ENCODE measurements at regions not wholly inside any gene's neighbourhood (a gene's known extent, or its start where the extent isn't known, plus 50 kb on each side); places are given as distances from the start of the nearest gene placed in this dataset.

DNA sequence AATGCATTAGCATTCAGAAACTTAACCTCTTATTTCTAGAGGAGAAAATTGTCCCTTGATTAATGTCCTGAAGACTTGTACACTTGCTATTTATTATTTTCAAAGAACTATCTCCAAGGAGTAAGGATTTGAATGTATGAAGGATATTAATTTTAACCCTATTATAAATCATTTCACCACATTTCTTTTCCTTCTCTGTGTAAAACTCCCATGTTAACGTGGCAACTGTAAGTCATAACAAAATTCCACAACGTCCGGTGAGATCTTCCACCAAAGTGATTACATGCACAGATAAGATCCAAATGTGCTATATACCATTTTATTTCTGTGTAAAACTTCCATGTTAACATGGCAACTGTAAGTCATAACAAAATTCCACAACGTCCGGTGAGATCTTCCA, 229.1 kb upstream of the ARHGEF26 start:
- Mint-ChIP-seq H3K27me3 (no peaks in the 10 kb centered on the region), H3K4me1 (no peaks in the 10 kb centered on the region), H3K27ac (no peak overlapping the region), H3K9me3 (no peaks in the 10 kb centered on the region), H3K36me3 (no peaks in the 10 kb centered on the region), H3K4me3 (no peak overlapping the region)
- ATAC-seq (replicated peaks) (no peak), DNase-seq (no peak)

- no peak for ATAC-seq (replicated peaks)
- no peaks in the 10 kb centered on the region for H3K4me1 Mint-ChIP-seq
- no peaks in the 10 kb centered on the region for H3K27me3 Mint-ChIP-seq
- no peak for DNase-seq
- no peaks in the 10 kb centered on the region for H3K36me3 Mint-ChIP-seq
- H3K9me3 Mint-ChIP-seq = no peaks in the 10 kb centered on the region
- H3K27ac Mint-ChIP-seq = no peak overlapping the region
- no peak overlapping the region for H3K4me3 Mint-ChIP-seq
Observed at GRCh38 chr3:153894857-153895256, 226.3 kb upstream of the ARHGEF26 start.

DNA sequence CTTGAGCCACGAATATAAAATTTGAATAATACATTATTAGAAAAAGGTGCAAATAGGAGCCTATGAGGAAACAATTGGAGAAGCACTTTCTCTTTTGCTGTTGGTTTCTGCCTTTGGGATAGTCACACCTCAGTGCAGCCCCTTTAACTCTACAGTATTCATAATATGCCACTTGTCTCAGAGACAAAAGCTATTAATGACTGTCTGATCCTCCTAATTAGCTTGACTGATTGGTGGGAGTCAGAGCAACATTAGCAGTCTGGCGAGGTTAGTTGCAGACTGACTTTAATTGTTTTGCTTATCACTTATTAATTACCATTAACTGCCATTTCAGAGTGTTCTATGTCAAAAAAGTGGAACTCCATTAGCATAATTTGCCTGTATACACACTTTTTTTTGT, 225.0 kb upstream of the ARHGEF26 start:
- Mint-ChIP-seq H3K4me3 (no peak overlapping the region), H3K27ac (no peak overlapping the region), H3K36me3 (no peaks in the 10 kb centered on the region), H3K4me1 (no peaks in the 10 kb centered on the region), H3K9me3 (no peaks in the 10 kb centered on the region), H3K27me3 (no peaks in the 10 kb centered on the region)
- DNase-seq (no peak), ATAC-seq (replicated peaks) (no peak)

DNA sequence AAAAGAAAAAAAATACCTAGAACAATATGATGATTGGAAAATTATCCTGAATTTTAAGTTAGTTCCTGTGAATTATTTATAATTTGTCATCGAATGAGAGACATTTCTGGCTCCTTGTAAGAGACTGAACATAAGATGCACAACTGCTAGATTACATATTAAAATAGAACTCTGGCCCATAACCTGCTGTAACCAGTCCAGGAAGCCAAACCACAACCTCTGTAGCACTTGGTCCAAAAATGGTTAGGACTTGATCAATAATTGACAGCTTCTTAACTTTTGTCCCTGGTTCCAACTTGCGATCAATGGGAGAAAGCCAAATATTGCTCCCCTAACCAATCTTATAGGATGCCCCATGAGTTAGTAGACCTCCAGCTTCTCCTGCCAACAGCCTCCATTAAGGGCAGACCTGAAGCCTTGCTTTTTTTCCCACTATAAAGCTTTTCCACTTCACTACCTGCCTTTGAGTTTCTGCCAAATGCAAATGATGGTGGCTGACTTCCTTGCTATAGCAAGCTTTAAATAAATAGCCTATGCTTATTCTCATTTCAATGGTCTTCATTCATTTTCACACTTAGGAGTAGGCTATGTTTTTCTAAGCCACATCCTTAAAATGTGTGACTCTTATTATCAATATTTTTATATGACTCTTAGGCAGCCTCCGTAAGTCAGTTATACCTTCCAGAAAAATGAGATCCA, 224.0 kb upstream of the ARHGEF26 start:
- Mint-ChIP-seq H3K27ac (no peak overlapping the region), H3K4me3 (no peak overlapping the region), H3K36me3 (no peaks in the 10 kb centered on the region), H3K27me3 (no peaks in the 10 kb centered on the region), H3K9me3 (no peaks in the 10 kb centered on the region), H3K4me1 (no peaks in the 10 kb centered on the region)
- ATAC-seq (replicated peaks) (no peak), DNase-seq (no peak)

DNA sequence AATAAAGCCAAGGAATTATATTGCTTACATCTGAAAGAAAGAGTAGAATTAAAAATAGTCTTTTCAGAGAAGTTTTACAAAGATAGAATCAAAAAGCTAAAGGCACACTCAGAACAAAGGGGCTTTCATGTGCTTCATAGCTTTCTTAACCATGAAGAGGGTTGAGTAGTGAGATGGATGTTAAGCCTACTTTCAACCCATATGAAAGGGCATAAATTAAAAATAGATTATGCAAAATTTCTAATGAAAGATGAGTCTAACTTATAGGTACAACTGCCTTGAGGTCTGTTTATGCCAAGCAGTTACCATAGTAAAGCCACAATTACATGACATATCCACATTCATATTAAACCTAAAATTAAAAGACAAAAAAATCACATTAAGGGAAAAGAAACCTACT, 223.3 kb upstream of the ARHGEF26 start:
- Mint-ChIP-seq H3K4me3 (no peak overlapping the region), H3K27me3 (no peaks in the 10 kb centered on the region), H3K36me3 (no peaks in the 10 kb centered on the region), H3K4me1 (no peaks in the 10 kb centered on the region), H3K9me3 (peaks cover 0 to 2% of the 10 kb centered on the region in 2 donors), H3K27ac (no peak overlapping the region)
- ATAC-seq (replicated peaks) = no peak
- DNase-seq = no peak

DNA sequence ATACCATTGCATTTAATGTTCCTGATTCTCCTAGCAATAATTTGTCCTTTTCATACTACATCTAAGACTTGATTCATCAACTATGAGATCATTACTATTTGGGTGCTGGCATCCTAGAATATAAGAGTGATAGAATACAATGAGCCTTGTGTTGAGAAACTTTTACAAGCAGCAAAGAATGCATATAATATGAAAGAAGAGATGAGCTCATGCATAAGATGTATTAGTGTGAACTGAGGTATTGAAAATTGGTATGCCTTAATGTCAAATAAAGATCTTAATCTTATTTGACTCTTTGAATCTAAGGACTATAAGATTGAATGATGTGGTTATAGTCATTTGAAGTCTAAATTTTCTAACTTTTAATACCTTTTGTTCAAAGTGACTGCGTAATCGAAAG, 220.0 kb upstream of the ARHGEF26 start:
- Mint-ChIP-seq H3K4me3 (no peak overlapping the region), H3K36me3 (no peaks in the 10 kb centered on the region), H3K27ac (no peak overlapping the region), H3K4me1 (no peaks in the 10 kb centered on the region), H3K9me3 (peaks cover 4% of the 10 kb centered on the region in 2 donors), H3K27me3 (no peaks in the 10 kb centered on the region)
- DNase-seq (no peak), ATAC-seq (replicated peaks) (no peak)

GRCh38 chr3:153901991-153902390, 219.2 kb upstream of the ARHGEF26 start:
- H3K27ac Mint-ChIP-seq = no peak overlapping the region
- H3K4me1 Mint-ChIP-seq = no peaks in the 10 kb centered on the region
- no peaks in the 10 kb centered on the region for H3K36me3 Mint-ChIP-seq
- DNase-seq (no peak), ATAC-seq (replicated peaks) (no peak)
- H3K9me3 Mint-ChIP-seq = peaks cover 4% of the 10 kb centered on the region in 2 donors
- no peak overlapping the region for H3K4me3 Mint-ChIP-seq
- no peaks in the 10 kb centered on the region for H3K27me3 Mint-ChIP-seq

GRCh38 chr3:153903430-153903829, 217.8 kb upstream of the ARHGEF26 start:
- H3K9me3 Mint-ChIP-seq = peaks cover 4% of the 10 kb centered on the region in 2 donors
- H3K27me3 Mint-ChIP-seq = no peaks in the 10 kb centered on the region
- no peaks in the 10 kb centered on the region for H3K36me3 Mint-ChIP-seq
- H3K4me3 Mint-ChIP-seq = no peak overlapping the region
- DNase-seq (no peak), ATAC-seq (replicated peaks) (peak in 1 of 2 donors; percentile 68)
- no peaks in the 10 kb centered on the region for H3K4me1 Mint-ChIP-seq
- H3K27ac Mint-ChIP-seq = no peak overlapping the region

GRCh38 chr3:153906366-153906765, 214.8 kb upstream of the ARHGEF26 start:
- H3K9me3 Mint-ChIP-seq = peaks cover 4% of the 10 kb centered on the region in 2 donors
- no peak overlapping the region for H3K4me3 Mint-ChIP-seq
- H3K4me1 Mint-ChIP-seq = no peaks in the 10 kb centered on the region
- ATAC-seq (replicated peaks) (no peak), DNase-seq (no peak)
- no peak overlapping the region for H3K27ac Mint-ChIP-seq
- no peaks in the 10 kb centered on the region for H3K27me3 Mint-ChIP-seq
- H3K36me3 Mint-ChIP-seq = no peaks in the 10 kb centered on the region

DNA sequence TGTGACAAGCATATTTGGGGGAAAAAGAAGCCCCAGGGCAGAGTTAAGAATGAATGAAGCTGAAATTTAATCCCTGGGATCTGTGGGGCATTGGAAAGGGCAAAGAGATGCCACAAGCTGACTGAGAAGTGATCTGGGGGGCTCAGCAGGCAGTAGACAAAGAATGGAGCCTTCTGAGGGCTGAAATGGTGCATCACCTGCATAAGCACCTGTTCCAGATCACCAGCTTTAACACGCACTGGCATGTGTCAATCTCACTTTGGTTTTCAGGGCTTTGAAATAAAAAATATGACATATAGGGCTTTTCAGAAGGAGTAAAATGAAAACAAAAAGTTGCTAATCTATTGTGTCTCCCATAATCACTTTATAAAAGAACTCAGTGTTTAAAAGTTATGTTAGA, 210.8 kb upstream of the ARHGEF26 start:
- ATAC-seq (replicated peaks) = no peak
- H3K27me3 Mint-ChIP-seq = no peaks in the 10 kb centered on the region
- no peak overlapping the region for H3K27ac Mint-ChIP-seq
- H3K4me1 Mint-ChIP-seq = no peaks in the 10 kb centered on the region
- no peaks in the 10 kb centered on the region for H3K9me3 Mint-ChIP-seq
- H3K36me3 Mint-ChIP-seq = no peaks in the 10 kb centered on the region
- no peak overlapping the region for H3K4me3 Mint-ChIP-seq
- DNase-seq = no peak

- DNase-seq (no peak), ATAC-seq (replicated peaks) (no peak)
- H3K36me3 Mint-ChIP-seq = no peaks in the 10 kb centered on the region
- H3K27ac Mint-ChIP-seq = no peak overlapping the region
- no peaks in the 10 kb centered on the region for H3K9me3 Mint-ChIP-seq
- H3K4me1 Mint-ChIP-seq = no peaks in the 10 kb centered on the region
- no peaks in the 10 kb centered on the region for H3K27me3 Mint-ChIP-seq
- no peak overlapping the region for H3K4me3 Mint-ChIP-seq
Observed at GRCh38 chr3:153911116-153911515, 210.1 kb upstream of the ARHGEF26 start.

- no peak overlapping the region for H3K4me3 Mint-ChIP-seq
- no peaks in the 10 kb centered on the region for H3K4me1 Mint-ChIP-seq
- H3K27ac Mint-ChIP-seq = no peak overlapping the region
- H3K36me3 Mint-ChIP-seq = no peaks in the 10 kb centered on the region
- ATAC-seq (replicated peaks) (no peak), DNase-seq (no peak)
- H3K9me3 Mint-ChIP-seq = peaks cover 3 to 5% of the 10 kb centered on the region in 2 donors
- H3K27me3 Mint-ChIP-seq = no peaks in the 10 kb centered on the region
Observed at GRCh38 chr3:153919773-153920172, 201.4 kb upstream of the ARHGEF26 start.

GRCh38 chr3:153921826-153922225, 199.4 kb upstream of the ARHGEF26 start:
- DNase-seq (no peak), ATAC-seq (replicated peaks) (no peak)
- Mint-ChIP-seq H3K27ac (no peak overlapping the region), H3K9me3 (peaks cover 2 to 8% of the 10 kb centered on the region in 2 donors), H3K36me3 (no peaks in the 10 kb centered on the region), H3K4me1 (no peaks in the 10 kb centered on the region), H3K4me3 (no peak overlapping the region), H3K27me3 (no peaks in the 10 kb centered on the region)

DNA sequence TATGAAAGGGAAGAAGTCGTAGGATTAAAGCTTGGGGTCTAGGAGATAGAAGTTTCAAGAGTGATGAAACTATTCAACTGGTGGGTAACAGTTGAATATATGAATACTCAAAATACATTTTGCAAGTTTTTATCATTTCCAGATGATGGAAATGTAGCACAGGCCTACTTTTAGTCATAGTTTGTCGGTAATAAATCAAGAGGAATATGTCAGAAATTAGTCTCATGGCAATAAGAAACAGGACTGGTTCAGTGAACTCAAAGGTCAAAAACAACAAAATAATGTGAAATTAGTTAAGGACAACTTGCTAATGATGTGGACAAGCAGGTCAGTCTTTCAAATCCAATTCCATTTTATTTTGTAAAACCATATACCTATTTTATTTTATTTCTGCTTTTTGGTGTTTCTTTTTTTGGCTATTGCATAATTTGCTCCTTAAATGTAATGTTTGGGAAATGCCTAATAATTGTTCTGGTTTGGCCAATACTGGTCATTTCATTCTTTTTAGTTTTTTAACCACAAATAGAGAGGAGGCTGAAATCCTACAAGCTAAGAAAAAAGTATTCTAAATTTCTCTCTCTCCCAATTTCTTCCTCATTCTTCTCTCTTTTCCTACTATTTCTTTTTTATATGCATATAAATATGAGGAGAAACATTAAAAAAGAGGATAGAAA, 195.2 kb upstream of the ARHGEF26 start:
- Mint-ChIP-seq H3K27ac (no peak overlapping the region), H3K36me3 (no peaks in the 10 kb centered on the region), H3K9me3 (peaks cover 0 to 4% of the 10 kb centered on the region in 2 donors), H3K27me3 (no peaks in the 10 kb centered on the region), H3K4me1 (no peaks in the 10 kb centered on the region), H3K4me3 (no peak overlapping the region)
- DNase-seq = no peak
- ATAC-seq (replicated peaks) = no peak

DNA sequence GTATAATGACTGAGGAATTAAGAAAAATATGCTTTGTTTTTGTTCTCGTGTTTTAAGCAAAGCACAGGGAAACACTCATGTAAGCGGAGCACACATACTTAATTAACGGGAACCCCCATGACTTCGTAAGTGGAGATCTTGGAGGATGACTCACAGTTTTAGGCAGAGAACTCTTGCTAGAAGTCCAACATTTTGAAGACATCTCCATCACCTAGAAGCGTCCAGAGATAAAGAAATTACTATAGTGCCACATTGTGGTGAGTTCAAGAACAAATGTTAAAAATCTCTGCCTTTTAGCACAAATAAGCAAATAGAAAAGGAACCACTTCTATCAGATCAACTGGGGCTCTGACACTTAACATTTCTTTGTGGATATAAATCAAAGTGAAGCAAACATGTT, 194.1 kb upstream of the ARHGEF26 start:
- DNase-seq = no peak
- H3K27ac Mint-ChIP-seq = no peak overlapping the region

More for the DNA sequence above, 194.1 kb upstream of the ARHGEF26 start:
- Mint-ChIP-seq H3K4me1 (no peaks in the 10 kb centered on the region), H3K9me3 (peaks cover 0 to 4% of the 10 kb centered on the region in 2 donors), H3K27me3 (no peaks in the 10 kb centered on the region), H3K36me3 (no peaks in the 10 kb centered on the region), H3K4me3 (no peak overlapping the region)
- no peak for ATAC-seq (replicated peaks)

All from stimulated activated naive B cell treated with anti-CD40 and anti-IgM and Interleukin-4, amounts not matched to agents 10 μg/mL and 1 μg/mL and 100 μg/mL, for 72 hours (primary cell).